ENCODE measurements at regions not wholly inside any gene's neighbourhood (a gene's known extent, or its start where the extent isn't known, plus 50 kb on each side); places are given as distances from the start of the nearest gene placed in this dataset.

DNA sequence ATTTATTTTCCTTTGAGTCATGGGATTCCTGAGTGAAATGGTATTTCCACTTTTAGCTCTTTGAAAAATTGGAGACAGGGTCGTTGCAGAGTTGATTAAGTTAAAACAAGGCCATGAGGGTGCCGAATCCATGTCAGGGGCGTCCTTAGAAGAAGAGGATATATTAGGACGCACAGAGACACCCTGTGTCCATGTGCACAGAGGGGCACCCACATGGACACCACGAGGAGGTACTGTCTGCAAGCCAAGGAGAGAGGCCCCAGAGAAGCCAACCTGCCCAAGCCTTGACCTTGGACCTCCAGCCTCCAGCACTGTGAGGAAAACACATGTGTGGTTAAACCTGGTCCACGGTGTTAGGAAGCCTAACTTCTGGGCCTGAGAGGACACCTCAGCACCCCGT lies 113.9 kb upstream of the THBS2 start:
- Histone ChIP-seq H3K27me3 (no peaks in the 10 kb centered on the region), H3K9me3 (no peaks in the 10 kb centered on the region), H3K4me3 (no peak overlapping the region), H3K4me1 (no peaks in the 10 kb centered on the region), H3K27ac (no peak overlapping the region), H3K36me3 (replicated peaks in 1 of 2; ENCODE audit: insufficient read depth in 1 of 2, low read depth in 2 of 2) (no peaks in the 10 kb centered on the region)
- ATAC-seq (no peak), DNase-seq (no peak)
- intact Hi-C loops (cut with DNase I) = no loop called here
- no peak for TF ChIP-seq POLR2A (IDR thresholded peaks at IDR 0.05)
- TF ChIP-seq CTCF (IDR thresholded peaks at IDR 0.05) = no peak
- WGBS, 2 donors = 73 to 82% methylated on average over 7 of the region's 7 CpGs

- no peaks in the 10 kb centered on the region for H3K27me3 ChIP-seq
- no peak for ATAC-seq
- intact Hi-C loops (cut with DNase I) = no loop called here
Measured at GRCh38 chr6:169366258-169366901, 112.7 kb upstream of the THBS2 start.

GRCh38 chr6:169365567-169366257 lies 112.1 kb upstream of the THBS2 start:
- no peaks in the 10 kb centered on the region for H3K36me3 ChIP-seq (replicated peaks in 1 of 2; ENCODE audit: insufficient read depth in 1 of 2, low read depth in 2 of 2)
- no peak for DNase-seq
- no peaks in the 10 kb centered on the region for H3K27me3 ChIP-seq
- intact Hi-C loops (cut with DNase I) = no loop called here
- 81 to 82% methylated on average over 12 to 13 of the region's 13 CpGs for WGBS, 2 donors
- H3K4me3 ChIP-seq = no peak overlapping the region
- ATAC-seq = no peak
- H3K4me1 ChIP-seq = no peaks in the 10 kb centered on the region
- no peak overlapping the region for H3K27ac ChIP-seq
- no peak for TF ChIP-seq CTCF (IDR thresholded peaks at IDR 0.05)
- TF ChIP-seq POLR2A (IDR thresholded peaks at IDR 0.05) = no peak
- H3K9me3 ChIP-seq = no peaks in the 10 kb centered on the region

More at GRCh38 chr6:169366258-169366901, 112.7 kb upstream of the THBS2 start:
- Histone ChIP-seq H3K4me1 (no peaks in the 10 kb centered on the region), H3K36me3 (replicated peaks in 1 of 2; ENCODE audit: insufficient read depth in 1 of 2, low read depth in 2 of 2) (no peaks in the 10 kb centered on the region), H3K4me3 (no peak overlapping the region), H3K27ac (no peak overlapping the region), H3K9me3 (no peaks in the 10 kb centered on the region)
- no peak for DNase-seq
- 77 to 83% methylated on average over 13 of the region's 13 CpGs for WGBS, 2 donors
- TF ChIP-seq CTCF (IDR thresholded peaks at IDR 0.05) (no peak), POLR2A (IDR thresholded peaks at IDR 0.05) (no peak)

GRCh38 chr6:169363590-169363989 lies 109.9 kb upstream of the THBS2 start:
- Histone ChIP-seq H3K36me3 (replicated peaks in 1 of 2; ENCODE audit: insufficient read depth in 1 of 2, low read depth in 2 of 2) (no peaks in the 10 kb centered on the region), H3K9me3 (no peaks in the 10 kb centered on the region), H3K27me3 (no peaks in the 10 kb centered on the region), H3K27ac (no peak overlapping the region), H3K4me3 (no peak overlapping the region), H3K4me1 (no peaks in the 10 kb centered on the region)
- ATAC-seq (no peak), DNase-seq (no peak)
- 56 to 65% methylated on average over 9 of the region's 9 CpGs for WGBS, 2 donors
- TF ChIP-seq POLR2A (IDR thresholded peaks at IDR 0.05) (no peak), CTCF (IDR thresholded peaks at IDR 0.05) (no peak)
- intact Hi-C loops (cut with DNase I) = no loop called here
